Muscle layer of duodenum (tissue), 2 donors: ENCODE measurements at regions not wholly inside any gene's neighbourhood (a gene's known extent, or its start where the extent isn't known, plus 50 kb on each side); places are given as distances from the start of the nearest gene placed in this dataset.
"Not testable (repeated sequence)": the region's sequence is repeated elsewhere in the genome, so short reads cannot be mapped to it uniquely, and the experiment has no call there.

Experiments used
- H3K27ac ChIP-seq: one replicate; pipeline ENCODE4 v1.7.0; 2013; ENCODE audit warnings: mild to moderate bottlenecking, low read length
- H3K27me3 ChIP-seq: one replicate; pipeline ENCODE4 v1.7.0; 2013; ENCODE audit warnings: low read depth, mild to moderate bottlenecking, control low read depth, low read length
- H3K36me3 ChIP-seq, 2 donors: one replicate each; pipeline ENCODE4 v1.7.0; 2013; ENCODE audit warnings: low read length in 2 of 2, control low read depth in 1 of 2, mild to moderate bottlenecking in 1 of 2; ENCODE audit not compliant: insufficient read depth in 2 of 2, control insufficient read depth in 1 of 2
- H3K4me1 ChIP-seq, 2 donors: one replicate each; pipeline ENCODE4 v1.7.0; 2013; ENCODE audit warnings: low read length in 2 of 2, mild to moderate bottlenecking in 2 of 2, control low read depth in 1 of 2, moderate library complexity in 1 of 2; ENCODE audit not compliant: insufficient read depth in 2 of 2, control insufficient read depth in 1 of 2
- H3K4me3 ChIP-seq, 2 donors: one replicate each; pipeline ENCODE4 v1.7.0; 2013; ENCODE audit warnings: low read length in 2 of 2, low read depth in 1 of 2, mild to moderate bottlenecking in 1 of 2
- H3K9me3 ChIP-seq, 2 donors: one replicate each; pipeline ENCODE4 v1.7.0; 2013; ENCODE audit warnings: low read length in 2 of 2, control low read depth in 1 of 2, mild to moderate bottlenecking in 1 of 2; ENCODE audit not compliant: control insufficient read depth in 1 of 2
- donor health status: healthy.

GRCh38 chr2:12556762-12557161 lies 160.0 kb upstream of the TRIB2 start:
- H3K9me3 ChIP-seq, result no peaks in the 10 kb centered on the region
- no peaks in the 10 kb centered on the region for H3K36me3 ChIP-seq
- H3K27ac ChIP-seq, result no peak overlapping the region
- no peak overlapping the region for H3K4me3 ChIP-seq
- no peaks in the 10 kb centered on the region for H3K27me3 ChIP-seq
- H3K4me1 ChIP-seq, result peaks cover 3 to 7% of the 10 kb centered on the region in 2 donors

- Histone ChIP-seq H3K4me1 (peaks cover 3 to 7% of the 10 kb centered on the region in 2 donors), H3K27ac (no peak overlapping the region), H3K4me3 (no peak overlapping the region), H3K36me3 (no peaks in the 10 kb centered on the region), H3K27me3 (no peaks in the 10 kb centered on the region), H3K9me3 (no peaks in the 10 kb centered on the region)
Observed at GRCh38 chr2:12557688-12558087, 159.0 kb upstream of the TRIB2 start.

- Histone ChIP-seq H3K4me1 (peaks cover 3 to 7% of the 10 kb centered on the region in 2 donors), H3K27me3 (no peaks in the 10 kb centered on the region), H3K4me3 (no peak overlapping the region), H3K27ac (no peak overlapping the region), H3K9me3 (no peaks in the 10 kb centered on the region), H3K36me3 (no peaks in the 10 kb centered on the region)
Observed at GRCh38 chr2:12558519-12558918, 158.2 kb upstream of the TRIB2 start.

GRCh38 chr2:12560618-12561017 lies 156.1 kb upstream of the TRIB2 start:
- Histone ChIP-seq H3K9me3 (no peaks in the 10 kb centered on the region), H3K4me3 (no peak overlapping the region), H3K4me1 (peaks cover 2 to 4% of the 10 kb centered on the region in 2 donors), H3K27ac (no peak overlapping the region), H3K27me3 (no peaks in the 10 kb centered on the region), H3K36me3 (no peaks in the 10 kb centered on the region)

- no peaks in the 10 kb centered on the region for H3K4me1 ChIP-seq
- no peaks in the 10 kb centered on the region for H3K9me3 ChIP-seq
- no peaks in the 10 kb centered on the region for H3K36me3 ChIP-seq
- no peak overlapping the region for H3K4me3 ChIP-seq
- H3K27me3 ChIP-seq, result no peaks in the 10 kb centered on the region
- H3K27ac ChIP-seq, result no peak overlapping the region
Observed at GRCh38 chr2:12567411-12567810, 149.3 kb upstream of the TRIB2 start.

GRCh38 chr2:12569510-12569909 lies 147.2 kb upstream of the TRIB2 start:
- not testable (repeated sequence) for H3K4me3 ChIP-seq, H3K4me1 ChIP-seq, H3K9me3 ChIP-seq, H3K36me3 ChIP-seq, H3K27ac ChIP-seq, H3K27me3 ChIP-seq

- not testable (repeated sequence) for H3K36me3 ChIP-seq, H3K4me3 ChIP-seq, H3K27me3 ChIP-seq, H3K4me1 ChIP-seq, H3K27ac ChIP-seq, H3K9me3 ChIP-seq
Observed at GRCh38 chr2:12569929-12570328, 146.8 kb upstream of the TRIB2 start.

- H3K4me1 ChIP-seq, result no peaks in the 10 kb centered on the region
- no peaks in the 10 kb centered on the region for H3K9me3 ChIP-seq
- H3K36me3 ChIP-seq, result no peaks in the 10 kb centered on the region
- H3K27ac ChIP-seq, result no peak overlapping the region
- H3K4me3 ChIP-seq, result no peak overlapping the region
- H3K27me3 ChIP-seq, result no peaks in the 10 kb centered on the region
Observed at GRCh38 chr2:12577091-12577490, 139.6 kb upstream of the TRIB2 start.

- H3K9me3 ChIP-seq, result no peaks in the 10 kb centered on the region
- H3K36me3 ChIP-seq, result no peaks in the 10 kb centered on the region
- H3K4me1 ChIP-seq, result no peaks in the 10 kb centered on the region
- no peaks in the 10 kb centered on the region for H3K27me3 ChIP-seq
- H3K4me3 ChIP-seq, result no peak overlapping the region
- no peak overlapping the region for H3K27ac ChIP-seq
Observed at GRCh38 chr2:12577567-12578253, 139.0 kb upstream of the TRIB2 start.

GRCh38 chr2:12579018-12579417 lies 137.7 kb upstream of the TRIB2 start:
- no peak overlapping the region for H3K27ac ChIP-seq
- H3K9me3 ChIP-seq, result no peaks in the 10 kb centered on the region
- no peaks in the 10 kb centered on the region for H3K27me3 ChIP-seq
- no peak overlapping the region for H3K4me3 ChIP-seq
- no peaks in the 10 kb centered on the region for H3K36me3 ChIP-seq
- H3K4me1 ChIP-seq, result no peaks in the 10 kb centered on the region

GRCh38 chr2:12584338-12584737 lies 132.4 kb upstream of the TRIB2 start:
- no peaks in the 10 kb centered on the region for H3K27me3 ChIP-seq
- H3K4me1 ChIP-seq, result peaks cover 0 to 4% of the 10 kb centered on the region in 2 donors
- H3K4me3 ChIP-seq, result no peak overlapping the region
- no peak overlapping the region for H3K27ac ChIP-seq
- no peaks in the 10 kb centered on the region for H3K9me3 ChIP-seq
- H3K36me3 ChIP-seq, result no peaks in the 10 kb centered on the region

- H3K9me3 ChIP-seq, result no peaks in the 10 kb centered on the region
- peaks cover 0 to 4% of the 10 kb centered on the region in 2 donors for H3K4me1 ChIP-seq
- no peaks in the 10 kb centered on the region for H3K36me3 ChIP-seq
- H3K27ac ChIP-seq, result no peak overlapping the region
- H3K4me3 ChIP-seq, result no peak overlapping the region
- no peaks in the 10 kb centered on the region for H3K27me3 ChIP-seq
Observed at GRCh38 chr2:12585784-12586183, 131.0 kb upstream of the TRIB2 start.
